GM12872 (cell line): ENCODE measurements at regions not wholly inside any gene's neighbourhood (a gene's known extent, or its start where the extent isn't known, plus 50 kb on each side); places are given as distances from the start of the nearest gene placed in this dataset.

ENCODE experiments used
- TF ChIP-seq, protein P1 (sequence below): IDR thresholded peaks from 3 replicates; pipeline ENCODE4 v1.5.1; 2011; ENCODE audit warnings: low read depth, mild to moderate bottlenecking, low read length, moderate library complexity; ENCODE audit not compliant: insufficient read depth

DNA sequence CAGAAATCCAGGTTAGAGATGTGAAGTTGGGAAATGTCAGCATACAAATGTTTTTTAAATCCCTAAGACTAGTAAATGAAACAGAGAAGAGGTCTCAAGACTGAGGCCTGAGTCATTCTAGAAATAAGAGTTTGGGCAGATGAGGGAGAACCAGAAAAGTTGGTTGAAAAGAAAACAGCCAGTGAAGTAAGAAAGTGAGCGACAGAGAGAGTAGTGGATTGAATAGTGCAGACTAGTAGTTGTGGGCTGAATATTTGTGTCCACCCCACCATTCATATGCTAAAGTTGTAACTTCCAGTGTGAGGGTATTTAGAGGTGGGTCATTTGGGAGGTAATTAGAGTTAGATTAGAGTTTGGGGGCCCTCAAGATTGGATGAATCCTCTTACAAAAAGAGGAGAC lies 889.2 kb downstream of the TTLL7 start:
- TF ChIP-seq, protein P1, sequence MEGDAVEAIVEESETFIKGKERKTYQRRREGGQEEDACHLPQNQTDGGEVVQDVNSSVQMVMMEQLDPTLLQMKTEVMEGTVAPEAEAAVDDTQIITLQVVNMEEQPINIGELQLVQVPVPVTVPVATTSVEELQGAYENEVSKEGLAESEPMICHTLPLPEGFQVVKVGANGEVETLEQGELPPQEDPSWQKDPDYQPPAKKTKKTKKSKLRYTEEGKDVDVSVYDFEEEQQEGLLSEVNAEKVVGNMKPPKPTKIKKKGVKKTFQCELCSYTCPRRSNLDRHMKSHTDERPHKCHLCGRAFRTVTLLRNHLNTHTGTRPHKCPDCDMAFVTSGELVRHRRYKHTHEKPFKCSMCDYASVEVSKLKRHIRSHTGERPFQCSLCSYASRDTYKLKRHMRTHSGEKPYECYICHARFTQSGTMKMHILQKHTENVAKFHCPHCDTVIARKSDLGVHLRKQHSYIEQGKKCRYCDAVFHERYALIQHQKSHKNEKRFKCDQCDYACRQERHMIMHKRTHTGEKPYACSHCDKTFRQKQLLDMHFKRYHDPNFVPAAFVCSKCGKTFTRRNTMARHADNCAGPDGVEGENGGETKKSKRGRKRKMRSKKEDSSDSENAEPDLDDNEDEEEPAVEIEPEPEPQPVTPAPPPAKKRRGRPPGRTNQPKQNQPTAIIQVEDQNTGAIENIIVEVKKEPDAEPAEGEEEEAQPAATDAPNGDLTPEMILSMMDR: no peak

DNA sequence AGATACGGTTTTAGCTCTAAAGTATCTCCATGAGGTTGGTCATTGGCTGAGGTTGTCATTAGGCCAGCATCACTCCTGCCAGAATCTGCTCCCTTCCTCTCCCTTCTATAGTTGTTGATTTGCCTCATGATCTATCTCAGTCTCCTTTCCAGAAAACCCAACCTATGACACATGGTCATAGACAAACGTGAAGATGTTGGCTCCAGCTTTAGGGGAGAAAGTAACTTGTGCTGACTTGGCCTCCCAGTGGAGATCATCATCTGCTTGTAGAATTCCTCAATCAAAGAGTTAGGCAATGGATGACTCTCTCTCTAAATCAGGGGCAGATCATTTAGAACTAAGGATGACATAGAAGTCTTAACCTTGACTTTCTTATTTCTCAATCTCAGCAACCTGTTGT lies 894.4 kb downstream of the TTLL7 start:
- TF ChIP-seq, protein P1: no peak

DNA sequence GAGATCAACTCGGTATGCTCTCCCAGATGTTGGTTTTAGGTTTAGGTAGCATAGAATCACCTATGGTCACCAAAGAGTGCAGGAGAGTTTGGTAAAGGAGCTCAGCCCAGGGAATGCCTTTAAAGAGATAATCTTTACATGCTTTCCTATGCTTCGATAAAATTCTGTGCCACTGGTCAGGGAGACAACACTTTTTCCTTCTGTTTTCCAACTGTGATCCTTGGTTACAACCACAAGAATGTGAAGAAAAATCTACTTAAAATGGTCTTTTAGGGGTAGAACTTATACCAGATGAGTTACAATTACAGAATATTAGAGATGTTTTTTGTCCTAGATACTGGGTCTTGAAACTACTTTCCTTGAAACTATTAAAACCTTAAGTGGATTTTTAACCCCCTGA lies 895.6 kb downstream of the TTLL7 start:
- TF ChIP-seq, protein P1: no peak

DNA sequence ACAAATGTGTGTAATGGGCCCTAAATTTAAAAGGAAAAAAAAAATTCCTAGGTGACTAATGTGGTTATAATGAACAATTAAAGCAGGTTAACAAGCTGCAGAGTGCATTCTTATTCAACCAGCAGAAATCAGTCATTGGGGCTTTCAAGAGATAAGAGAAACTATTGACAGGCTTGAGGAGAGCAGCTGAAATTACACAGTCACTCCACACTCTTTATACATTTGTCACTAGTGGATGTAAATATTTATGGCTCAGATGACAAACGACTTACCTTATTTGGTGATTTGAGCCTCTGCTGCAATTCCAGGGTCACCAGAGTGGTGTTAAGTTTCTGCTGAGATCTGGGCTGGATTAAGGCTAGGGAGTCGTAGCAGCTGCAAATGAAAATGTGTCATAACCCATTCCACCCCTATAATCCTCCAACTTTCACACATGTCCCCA lies 896.3 kb downstream of the TTLL7 start:
- TF ChIP-seq, protein P1: no peak

DNA sequence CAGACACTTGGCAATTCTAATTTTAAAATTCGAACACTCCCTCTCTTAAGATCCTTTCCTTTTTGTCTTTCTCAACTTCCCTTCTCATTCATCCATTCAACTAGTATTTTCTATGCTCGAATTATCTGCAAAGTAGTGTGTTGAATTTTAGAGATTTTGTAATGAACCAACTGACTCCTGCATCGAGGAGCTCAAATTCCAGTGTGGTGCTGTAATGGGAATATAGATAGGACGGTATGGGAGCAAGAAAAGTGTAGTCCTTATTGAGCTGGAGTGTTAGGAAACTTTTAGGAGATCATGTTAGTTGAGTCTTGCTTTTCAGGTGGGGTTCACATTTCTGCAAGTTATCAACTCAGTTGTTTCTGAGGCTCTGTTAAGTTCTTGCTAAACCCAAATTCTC lies 897.5 kb downstream of the TTLL7 start:
- TF ChIP-seq, protein P1: no peak

DNA sequence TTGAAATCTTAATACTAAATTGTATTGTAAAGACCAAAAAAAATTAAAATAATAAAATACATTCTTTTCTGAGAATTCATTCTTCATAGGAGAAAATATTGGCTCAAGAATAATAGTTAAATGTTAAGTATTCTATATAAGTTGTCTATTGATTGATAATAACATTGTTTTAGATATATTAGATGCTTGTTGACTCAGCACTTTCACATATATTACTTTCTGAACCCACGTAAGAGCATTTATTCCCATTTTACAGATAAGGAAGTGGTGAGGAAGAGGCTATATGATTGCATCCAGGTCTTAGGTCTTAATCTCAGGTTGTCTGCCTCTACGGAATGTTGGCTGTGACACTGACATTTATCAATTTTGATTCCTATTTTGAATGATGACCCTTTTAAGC lies 898.8 kb downstream of the TTLL7 start:
- TF ChIP-seq, protein P1: no peak

DNA sequence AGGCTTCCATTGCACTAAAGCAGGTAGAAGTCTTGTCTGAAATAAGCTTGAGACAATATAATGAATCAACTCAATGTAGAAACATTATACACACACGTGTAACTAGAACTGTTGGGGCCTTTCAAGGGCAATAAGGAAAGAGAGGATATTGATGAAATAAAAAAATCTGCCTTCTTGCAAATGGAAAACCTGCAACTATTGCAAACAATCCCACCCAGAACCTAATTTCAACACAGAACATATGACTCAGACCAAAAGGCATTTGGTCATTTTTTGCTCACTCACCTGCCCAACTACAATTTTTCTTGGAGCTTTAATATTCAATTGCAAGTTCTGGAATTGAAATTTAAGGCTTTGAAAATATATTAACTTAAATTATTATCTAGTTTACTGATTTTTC lies 900.1 kb downstream of the TTLL7 start:
- TF ChIP-seq, protein P1: no peak

DNA sequence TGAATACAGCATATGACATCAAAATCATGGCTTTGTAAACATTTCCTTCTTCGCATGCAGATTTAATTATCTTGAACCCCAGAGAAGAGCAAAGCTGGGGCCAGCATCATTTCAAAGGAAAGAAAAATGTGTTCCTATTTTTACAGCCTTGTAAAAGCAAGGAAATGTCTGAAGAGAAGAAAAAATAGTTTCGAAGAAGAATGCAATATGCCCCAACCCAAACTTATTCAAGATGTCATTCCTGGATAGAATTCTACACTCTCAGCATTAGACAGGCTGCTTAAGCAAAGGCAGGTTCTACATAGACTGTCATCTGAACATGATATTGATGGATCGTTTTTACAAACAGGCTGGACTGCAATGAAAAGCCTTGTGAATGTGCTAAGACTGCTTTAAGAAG lies 900.8 kb downstream of the TTLL7 start:
- TF ChIP-seq, protein P1: no peak
